Activated CD8-positive, alpha-beta memory T cell treated with anti-CD3 and anti-CD28 coated beads for 1 hour (primary cell): ENCODE measurements at regions not wholly inside any gene's neighbourhood (a gene's known extent, or its start where the extent isn't known, plus 50 kb on each side); places are given as distances from the start of the nearest gene placed in this dataset.
"Not testable (repeated sequence)": the region's sequence is repeated elsewhere in the genome, so short reads cannot be mapped to it uniquely, and the experiment has no call there.

Source experiments
- DNase-seq, 2 donors: peaks; one replicate each; pipeline ENCODE4 v3.0.0-alpha.2; 2020; ENCODE audit warnings: low read depth in 1 of 2; ENCODE audit errors: extremely low read depth in 1 of 2

- not testable (repeated sequence) for DNase-seq
Measured at GRCh38 chr17:20840987-20841865, 201.6 kb downstream of the USP22 start.

GRCh38 chr17:20842012-20842411 lies 200.8 kb downstream of the USP22 start:
- DNase-seq: not testable (repeated sequence)

GRCh38 chr17:20843261-20843660 lies 199.6 kb downstream of the USP22 start:
- DNase-seq: not testable (repeated sequence)

GRCh38 chr17:20843799-20844553 lies 198.8 kb downstream of the USP22 start:
- DNase-seq: not testable (repeated sequence)

GRCh38 chr17:20848869-20849443 lies 193.9 kb downstream of the USP22 start:
- DNase-seq: not testable (repeated sequence)

GRCh38 chr17:20851591-20852238 lies 191.1 kb downstream of the USP22 start:
- not testable (repeated sequence) for DNase-seq

- DNase-seq: no peak
Measured at GRCh38 chr17:20852239-20852989, 190.4 kb downstream of the USP22 start.

- DNase-seq: no peak
Measured at GRCh38 chr17:20852990-20853370, 189.8 kb downstream of the USP22 start.

- not testable (repeated sequence) for DNase-seq
Measured at GRCh38 chr17:20855910-20856470, 186.8 kb downstream of the USP22 start.

- not testable (repeated sequence) for DNase-seq
Measured at GRCh38 chr17:20866444-20867209, 176.2 kb downstream of the USP22 start.

- DNase-seq: not testable (repeated sequence)
Measured at GRCh38 chr17:20867436-20867937, 175.3 kb downstream of the USP22 start.

GRCh38 chr17:20867938-20868661 lies 174.7 kb downstream of the USP22 start:
- DNase-seq: not testable (repeated sequence)

- DNase-seq: not testable (repeated sequence)
Measured at GRCh38 chr17:20868662-20869007, 174.2 kb downstream of the USP22 start.

- DNase-seq: not testable (repeated sequence)
Measured at GRCh38 chr17:20873173-20873572, 169.6 kb downstream of the USP22 start.

GRCh38 chr17:20873688-20874328 lies 169.0 kb downstream of the USP22 start:
- not testable (repeated sequence) for DNase-seq

- DNase-seq: not testable (repeated sequence)
Measured at GRCh38 chr17:20877384-20877783, 165.4 kb downstream of the USP22 start.

GRCh38 chr17:20890338-20890737 lies 152.5 kb downstream of the USP22 start:
- no peak for DNase-seq

GRCh38 chr17:20895426-20895825 lies 147.4 kb downstream of the USP22 start:
- DNase-seq: not testable (repeated sequence)
